Kasumi-1 (cell line): ENCODE measurements at regions not wholly inside any gene's neighbourhood (a gene's known extent, or its start where the extent isn't known, plus 50 kb on each side); places are given as distances from the start of the nearest gene placed in this dataset.

Source experiments
- DNase-seq, 2 experiments: peaks; one replicate each; lab custom pipeline; 2025; lab: John Stamatoyannopoulos, UW

DNA sequence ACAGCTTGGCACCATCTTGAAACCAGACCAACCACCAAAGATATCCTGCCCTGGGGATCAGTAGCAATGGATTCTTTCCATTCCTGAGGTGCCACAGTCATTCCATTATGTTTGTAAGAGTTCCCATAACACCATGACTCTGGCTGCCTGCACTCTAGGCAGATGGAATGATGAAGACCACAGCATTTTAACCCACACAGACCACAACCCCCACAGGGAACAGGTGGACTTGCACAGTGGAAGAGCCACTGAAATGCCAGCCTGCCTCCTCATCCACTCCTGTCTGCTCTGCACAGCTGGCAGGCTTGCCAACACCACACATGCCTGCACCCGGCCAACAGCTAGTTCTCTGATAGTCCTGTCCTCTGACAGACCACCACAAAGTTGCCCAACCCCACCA lies 2362.2 kb upstream of the AGA start:
- no peak for DNase-seq

- DNase-seq, result no peak
Measured at GRCh38 chr4:179817317-179817716, 2375.1 kb upstream of the AGA start.

GRCh38 chr4:179823342-179823741 lies 2381.1 kb upstream of the AGA start:
- DNase-seq, result no peak

GRCh38 chr4:179831274-179831673 lies 2389.0 kb upstream of the AGA start:
- no peak for DNase-seq

- peak; percentile 96 to 97 for DNase-seq
Measured at GRCh38 chr4:179836179-179837075, 2394.2 kb upstream of the AGA start.

DNA sequence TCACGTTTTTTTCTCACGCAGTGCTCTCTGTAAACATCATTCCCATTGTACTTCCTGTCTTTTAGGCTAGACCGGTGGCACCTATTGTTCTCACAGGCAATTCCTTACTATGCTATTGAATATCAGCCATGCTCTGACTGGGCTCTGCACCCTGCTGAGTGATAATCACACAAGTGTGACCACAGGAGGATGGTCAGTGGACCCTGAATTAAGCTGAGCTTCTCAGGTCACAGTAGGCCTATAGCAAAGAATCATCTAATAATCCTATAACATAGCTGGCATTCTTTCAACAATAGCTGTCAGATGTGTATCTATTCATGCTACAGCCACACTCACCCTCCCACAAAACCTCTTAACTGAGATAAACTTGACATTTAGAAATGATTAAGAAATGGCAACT lies 2399.8 kb upstream of the TENM3 start:
- no peak for DNase-seq

GRCh38 chr4:179855469-179855868 lies 2387.7 kb upstream of the TENM3 start:
- DNase-seq, result no peak

- no peak for DNase-seq
Measured at GRCh38 chr4:179858221-179858620, 2385.0 kb upstream of the TENM3 start.

DNA sequence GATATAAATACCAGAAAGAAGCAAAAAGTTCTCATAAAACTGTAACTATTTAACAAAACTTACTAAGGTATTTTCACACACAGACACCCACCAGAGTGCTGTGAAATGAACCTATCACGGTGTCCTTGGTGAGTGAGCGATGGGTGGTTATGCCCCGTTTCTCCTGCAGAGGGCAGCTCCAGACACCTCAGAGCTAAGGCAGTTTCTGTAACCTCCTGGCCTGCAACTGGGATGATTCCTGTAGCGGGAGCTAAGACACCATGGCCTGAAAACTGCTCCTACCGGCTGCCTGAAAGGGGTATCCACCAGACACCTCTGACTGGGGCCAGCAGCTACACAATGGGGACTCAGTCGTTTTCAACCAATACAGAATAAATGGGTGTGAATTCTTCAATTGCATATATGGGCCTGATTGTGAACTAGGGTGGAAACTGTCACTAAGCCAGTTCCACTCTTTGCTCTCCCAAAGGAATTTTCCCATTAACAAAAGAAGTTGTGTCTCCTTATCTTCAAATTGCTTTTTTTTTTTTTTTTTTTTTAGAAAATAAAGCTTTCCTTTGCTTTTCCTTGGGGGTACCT lies 2375.8 kb upstream of the TENM3 start:
- peak; percentile 87 to 90 for DNase-seq

DNA sequence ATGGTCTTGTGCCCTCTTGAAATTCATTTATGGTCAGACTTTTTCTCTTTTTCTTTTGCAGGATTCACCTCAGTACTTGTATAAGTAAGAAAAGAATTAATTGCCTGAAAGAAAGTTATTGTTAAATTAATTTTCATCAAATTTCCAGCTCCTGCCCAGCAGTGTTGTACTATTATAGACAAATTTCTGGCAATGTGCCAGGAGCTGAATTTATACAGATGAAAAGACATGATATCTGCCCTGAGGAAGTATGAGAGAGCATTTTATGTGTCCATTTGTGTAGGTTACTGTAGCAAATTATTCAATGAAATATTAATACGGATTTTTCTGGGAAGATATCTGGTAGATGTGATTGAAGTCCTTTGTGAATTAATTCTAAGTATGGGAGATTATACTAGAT lies 2371.5 kb upstream of the TENM3 start:
- DNase-seq, result no peak

DNA sequence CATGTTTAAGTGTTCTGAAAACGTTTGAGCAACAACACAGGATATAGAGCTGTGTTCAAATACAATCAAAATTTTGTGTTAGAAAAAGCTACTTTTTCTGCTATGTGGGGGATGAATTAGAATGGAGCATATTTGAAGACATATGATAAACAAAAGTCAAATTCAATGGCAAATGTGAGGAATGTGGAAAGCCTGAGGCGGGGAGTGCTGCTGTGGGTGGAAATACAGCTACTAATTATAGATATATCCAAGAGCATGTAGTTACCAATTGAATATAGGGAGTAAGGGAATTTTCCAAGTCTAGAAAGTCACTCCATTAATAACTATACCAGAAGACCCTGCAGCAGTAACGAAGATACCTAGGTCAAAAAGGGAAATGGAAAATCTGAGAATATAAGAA lies 2370.4 kb upstream of the TENM3 start:
- DNase-seq, result no peak

- DNase-seq, result no peak
Measured at GRCh38 chr4:179880756-179881155, 2362.4 kb upstream of the TENM3 start.

DNA sequence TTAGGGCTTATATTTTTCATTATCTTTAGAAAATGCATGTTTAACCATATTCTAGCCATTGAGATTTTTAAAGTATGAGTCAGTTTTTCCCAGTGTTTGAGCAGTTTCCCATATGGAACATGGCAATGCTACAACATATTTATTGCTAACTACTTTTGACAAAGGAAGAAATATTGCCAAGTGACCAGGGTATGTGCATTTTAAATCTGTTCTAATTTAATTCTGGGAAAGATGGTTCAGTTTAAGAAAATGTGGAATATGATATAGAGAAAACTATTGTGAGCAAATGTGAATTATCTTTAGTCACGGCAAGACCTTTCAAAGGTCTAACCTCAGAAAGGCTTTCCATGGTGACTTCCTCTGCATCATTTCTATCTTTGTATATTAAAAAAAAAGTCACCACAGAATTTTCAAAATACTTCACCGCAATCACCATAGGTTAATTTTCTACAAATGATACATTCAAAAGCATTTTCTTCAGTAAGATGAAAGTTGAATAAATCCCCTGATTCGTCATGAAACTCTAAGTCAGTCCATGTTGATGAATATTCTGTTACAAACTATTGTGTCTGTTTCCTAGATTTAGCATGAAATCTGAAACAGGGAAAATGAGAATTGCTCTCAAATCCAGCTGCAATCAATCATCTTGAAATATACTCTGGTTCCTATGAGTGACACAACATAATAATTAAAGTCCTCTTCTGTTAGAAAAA lies 2349.0 kb upstream of the TENM3 start:
- no peak for DNase-seq

DNA sequence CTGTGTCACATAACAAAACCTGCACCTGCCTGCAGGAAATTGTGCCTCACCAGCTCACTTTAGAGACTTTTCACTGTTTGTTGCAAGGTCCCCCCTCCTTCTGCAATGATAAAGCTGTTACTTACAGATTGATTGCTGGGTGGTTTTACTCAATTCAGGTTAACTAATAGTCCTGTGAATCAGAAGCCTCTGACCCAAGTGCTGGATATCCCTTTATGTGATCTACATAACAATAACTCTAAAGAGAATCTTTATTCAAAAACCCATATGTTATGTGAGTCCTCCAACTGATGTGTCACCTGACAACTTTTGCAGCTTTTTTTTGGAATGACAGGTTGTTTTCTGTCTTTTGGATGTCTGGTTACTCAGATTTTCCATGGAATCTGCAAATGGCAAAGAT lies 2323.6 kb upstream of the TENM3 start:
- no peak for DNase-seq

GRCh38 chr4:179927473-179927872 lies 2315.7 kb upstream of the TENM3 start:
- no peak for DNase-seq

DNA sequence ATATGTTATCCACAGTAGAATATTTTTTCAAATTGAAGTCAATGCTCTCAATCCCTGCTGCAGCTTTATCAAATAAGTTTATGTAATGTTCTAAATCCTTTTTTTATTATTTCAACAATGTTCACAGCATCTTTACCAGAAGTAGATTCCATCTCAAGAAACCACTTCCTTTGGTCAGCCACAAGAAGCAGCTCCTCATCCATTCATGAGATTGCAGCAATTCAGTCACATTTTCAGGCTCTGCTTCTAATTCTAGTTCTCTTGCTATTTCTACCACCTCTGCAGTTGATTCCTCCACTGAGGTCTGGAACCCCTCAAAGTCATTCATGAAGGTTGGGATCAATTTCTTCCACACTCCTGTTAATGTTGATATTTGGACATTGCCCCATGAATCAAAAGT lies 2301.3 kb upstream of the TENM3 start:
- DNase-seq, result peak; percentile 37 to 64

GRCh38 chr4:179976777-179977176 lies 2266.4 kb upstream of the TENM3 start:
- no peak for DNase-seq

- DNase-seq, result no peak
Measured at GRCh38 chr4:179977378-179977777, 2265.8 kb upstream of the TENM3 start.

GRCh38 chr4:179981161-179981560 lies 2262.0 kb upstream of the TENM3 start:
- DNase-seq, result no peak

- peak; percentile 94 to 96 for DNase-seq
Measured at GRCh38 chr4:179989975-179990374, 2253.2 kb upstream of the TENM3 start.

- DNase-seq, result no peak
Measured at GRCh38 chr4:180009316-180009715, 2233.9 kb upstream of the TENM3 start.

DNA sequence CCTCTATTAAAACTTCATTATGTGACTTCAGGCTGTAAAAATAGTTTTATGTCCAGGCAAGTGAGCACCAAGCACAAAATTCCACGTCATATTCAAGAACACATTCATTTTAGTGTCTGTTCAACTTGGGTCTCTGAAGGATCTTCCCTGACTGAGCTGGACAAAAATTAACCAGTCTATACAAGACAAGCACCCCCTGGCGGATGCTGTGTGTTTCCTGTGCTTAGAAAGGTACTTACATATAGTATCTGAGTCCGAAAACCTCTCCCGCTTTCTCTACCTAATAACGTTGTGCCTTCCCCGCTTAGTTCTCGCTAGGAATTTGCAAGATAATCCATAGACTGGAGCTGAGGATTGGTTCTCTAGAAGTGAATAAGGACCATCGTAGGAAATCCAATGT lies 2214.5 kb upstream of the TENM3 start:
- peak in 1 of 2 experiments; percentile 11 for DNase-seq

GRCh38 chr4:180031330-180031729 lies 2211.9 kb upstream of the TENM3 start:
- no peak for DNase-seq
